Ammon's horn (tissue), 1 donor: ENCODE measurements at regions not wholly inside any gene's neighbourhood (a gene's known extent, or its start where the extent isn't known, plus 50 kb on each side); places are given as distances from the start of the nearest gene placed in this dataset.
"Not testable (repeated sequence)": the region's sequence is repeated elsewhere in the genome, so short reads cannot be mapped to it uniquely, and the experiment has no call there.

Experiments
- DNase-seq: peaks from one replicate; pipeline ENCODE4 v3.0.0-alpha.2; 2016; ENCODE audit warnings: low spot score

DNA sequence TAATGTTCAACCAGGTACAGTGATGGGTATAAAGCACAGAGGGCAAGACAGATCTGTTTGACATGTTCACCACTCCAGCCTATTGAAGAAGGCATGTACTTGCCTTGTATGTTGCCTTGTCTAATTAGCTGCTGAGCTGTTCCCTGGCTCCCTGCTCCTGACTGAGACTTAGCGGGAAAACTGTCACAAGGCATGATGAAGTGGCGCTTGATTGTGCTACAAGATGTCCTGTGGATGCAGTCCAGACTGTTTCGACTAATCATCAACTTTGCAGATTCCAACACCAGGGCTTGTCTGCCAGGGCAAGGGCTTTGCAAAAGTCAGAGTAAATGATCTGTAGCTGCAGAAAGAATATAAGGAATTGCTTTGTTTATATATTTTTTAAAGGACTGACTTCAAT lies 136.2 kb upstream of the NRBF2 start:
- DNase-seq = no peak

DNA sequence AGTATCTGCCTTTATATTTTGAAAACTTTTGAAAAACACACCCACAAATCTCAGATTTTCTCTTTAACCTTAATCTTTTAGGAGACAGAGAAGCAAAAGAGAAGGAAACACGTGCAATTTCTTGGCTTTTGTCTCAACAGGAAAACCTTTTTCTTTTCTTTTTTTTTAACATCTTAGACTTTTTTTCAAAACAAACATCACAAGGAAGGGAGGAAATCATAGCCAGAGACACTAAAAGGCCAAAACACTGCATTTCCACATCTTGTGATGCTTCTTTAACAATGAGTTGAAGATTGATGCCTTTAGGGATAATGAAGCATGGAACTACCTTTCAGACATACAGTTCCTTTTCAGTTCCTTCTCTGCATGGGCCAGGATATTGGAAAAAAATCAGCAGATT lies 136.6 kb upstream of the NRBF2 start:
- DNase-seq = no peak

DNA sequence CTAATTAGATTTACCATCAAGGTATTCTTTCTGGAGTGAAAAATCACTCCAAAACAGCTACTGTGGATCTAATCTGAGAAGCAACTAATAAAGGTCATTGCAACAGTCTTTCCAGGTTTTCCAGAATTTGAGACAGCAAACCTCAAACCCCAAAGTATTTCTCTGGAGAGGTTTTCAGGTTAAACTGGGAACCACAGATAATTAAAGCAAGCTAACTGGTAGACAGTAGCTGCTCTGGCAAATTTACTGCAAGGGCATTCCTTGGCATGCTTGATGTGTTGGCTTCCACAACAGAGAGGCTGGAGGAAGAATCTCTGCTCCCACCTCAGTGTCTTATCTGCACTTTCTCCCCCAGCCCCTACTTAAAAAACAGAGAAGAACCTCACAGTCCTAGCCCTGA lies 140.0 kb upstream of the NRBF2 start:
- DNase-seq = no peak

DNA sequence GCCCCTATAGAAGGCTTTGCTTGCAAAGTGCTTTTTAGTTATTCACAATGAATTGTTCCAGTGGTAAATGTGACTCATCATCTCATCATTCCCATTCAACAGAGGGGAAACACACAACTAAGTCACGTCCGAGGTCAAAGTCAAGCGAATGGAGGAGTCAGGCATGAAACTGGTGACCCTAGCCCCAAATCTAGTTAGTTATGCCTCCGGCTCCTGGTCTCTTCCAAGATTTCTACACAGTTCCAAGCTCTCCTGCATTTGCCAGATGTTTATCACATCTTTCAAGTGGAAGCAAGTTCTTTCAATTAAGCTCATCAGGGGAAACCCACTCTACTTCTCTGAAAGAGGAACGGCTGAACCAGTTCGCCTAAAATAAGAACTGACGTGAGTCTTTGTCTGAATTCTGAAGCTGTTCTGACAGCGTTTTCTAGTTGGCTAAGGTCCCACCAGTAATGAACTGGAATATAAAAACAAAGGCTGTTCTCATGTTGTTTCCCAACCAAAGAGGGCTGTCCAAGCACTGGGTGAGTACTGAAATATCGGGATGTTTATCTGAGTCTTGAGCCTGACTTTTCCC lies 140.9 kb upstream of the NRBF2 start:
- peak; percentile 48 for DNase-seq

DNA sequence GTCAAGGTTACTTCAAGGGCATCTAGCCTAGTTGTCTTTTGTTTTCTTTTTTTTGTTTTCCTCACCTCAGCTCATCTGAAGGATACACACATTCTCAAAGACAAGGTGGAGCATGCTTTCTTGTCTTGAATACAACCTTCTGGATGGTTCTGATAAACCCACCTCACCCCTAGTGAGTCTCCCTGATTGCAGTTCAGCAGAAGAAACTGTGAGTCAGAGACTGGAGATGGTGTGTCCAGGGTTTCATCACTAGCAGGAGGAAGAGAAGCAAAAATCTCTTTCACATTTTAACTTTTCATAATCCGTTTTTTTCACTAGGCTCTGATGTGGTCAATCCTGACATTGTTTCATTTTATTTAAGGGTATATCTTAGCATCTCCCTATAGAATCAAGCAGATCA lies 143.0 kb upstream of the NRBF2 start:
- DNase-seq = no peak

DNA sequence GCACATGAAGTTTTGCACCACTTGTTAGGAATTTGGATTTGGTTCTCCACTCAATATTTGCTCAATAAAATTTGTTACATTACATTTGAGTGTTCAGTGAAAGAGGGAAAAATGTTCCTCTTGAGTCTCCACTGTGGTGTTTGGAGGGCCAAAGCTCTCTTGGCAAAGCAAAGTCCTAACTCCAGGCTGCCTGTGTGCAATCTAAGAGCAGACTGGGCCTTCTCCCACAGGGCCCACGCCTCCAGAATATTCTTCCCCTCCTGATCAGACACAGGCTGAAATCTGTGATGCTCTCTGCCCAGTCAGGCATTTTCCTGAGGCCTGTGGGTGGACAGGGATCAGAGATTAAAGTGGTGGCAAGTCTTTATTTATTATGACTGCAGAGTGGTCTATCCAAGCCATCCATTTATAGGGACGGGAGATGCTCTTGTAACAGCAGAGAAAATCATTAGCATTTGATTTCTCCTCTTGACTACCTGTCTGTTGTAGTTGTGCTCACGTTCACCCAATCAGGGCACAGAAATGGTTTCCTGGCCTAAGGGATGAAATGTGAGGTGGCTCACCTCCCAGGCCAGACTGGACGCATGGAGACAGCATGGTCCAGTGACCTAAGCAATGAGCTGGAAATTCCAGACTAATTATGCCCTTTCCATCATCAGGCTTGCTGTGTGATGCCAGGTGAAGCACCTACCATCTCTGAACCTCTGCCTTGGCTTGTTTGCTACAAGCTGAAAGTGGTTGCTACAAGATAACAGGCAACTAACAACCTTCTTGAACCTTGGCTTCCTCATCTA lies 147.1 kb upstream of the NRBF2 start:
- no peak for DNase-seq

DNA sequence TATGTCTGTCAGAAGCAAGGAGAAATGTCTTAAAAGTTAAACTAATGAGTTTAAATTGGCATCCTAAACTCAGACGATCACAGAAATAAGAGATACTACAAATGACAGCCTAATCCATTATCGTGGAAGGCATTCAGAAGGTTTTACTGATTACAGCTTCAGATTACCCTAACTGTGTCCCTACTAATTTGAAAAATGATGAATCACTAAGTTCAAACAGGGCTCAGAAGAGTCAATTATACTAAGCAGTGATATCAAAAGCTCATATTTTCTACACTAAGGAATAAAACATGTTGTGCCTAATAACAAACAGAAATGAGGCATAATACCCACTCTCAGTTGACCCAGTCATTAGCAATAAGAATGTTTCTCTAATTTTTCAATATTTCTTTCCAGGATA lies 152.0 kb upstream of the NRBF2 start:
- DNase-seq = no peak

DNA sequence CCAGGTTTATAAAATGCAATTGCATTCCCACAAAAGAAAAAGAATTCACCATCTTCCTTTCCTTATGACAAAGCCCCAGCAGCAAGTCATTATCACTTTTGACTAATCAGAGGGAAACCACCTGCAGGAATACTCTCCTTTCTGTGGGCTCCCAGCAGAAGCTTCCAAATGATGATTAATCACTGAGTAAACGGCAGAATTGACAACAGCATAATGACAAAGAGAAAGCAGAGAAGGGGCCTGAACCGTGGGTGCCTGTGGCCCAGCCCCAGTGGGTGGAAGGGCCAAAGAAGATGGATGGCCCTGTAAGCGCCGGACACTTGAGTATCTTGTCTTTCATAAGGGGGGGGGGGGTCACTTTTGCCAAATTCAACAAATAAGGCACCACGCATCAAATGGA lies 152.4 kb upstream of the NRBF2 start:
- no peak for DNase-seq

DNA sequence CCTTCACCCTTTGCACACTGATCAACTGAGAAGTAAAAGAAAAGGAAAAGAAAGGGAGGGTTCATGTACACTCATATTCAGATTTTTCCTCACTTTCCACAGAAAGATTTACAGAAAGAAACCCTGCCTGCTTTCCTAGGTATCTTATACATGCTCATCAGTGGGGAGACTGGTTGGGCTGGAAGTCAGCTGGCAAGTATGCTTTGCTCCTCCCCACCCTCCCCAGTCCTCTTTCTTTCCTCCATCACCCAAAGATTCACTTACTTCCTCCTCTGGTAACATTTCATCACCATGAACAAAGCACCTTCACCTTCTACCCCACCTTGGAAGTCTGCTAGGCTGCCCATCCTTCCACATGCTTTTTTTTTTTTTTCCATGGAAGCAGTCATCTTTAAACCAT lies 153.2 kb upstream of the NRBF2 start:
- no peak for DNase-seq

DNA sequence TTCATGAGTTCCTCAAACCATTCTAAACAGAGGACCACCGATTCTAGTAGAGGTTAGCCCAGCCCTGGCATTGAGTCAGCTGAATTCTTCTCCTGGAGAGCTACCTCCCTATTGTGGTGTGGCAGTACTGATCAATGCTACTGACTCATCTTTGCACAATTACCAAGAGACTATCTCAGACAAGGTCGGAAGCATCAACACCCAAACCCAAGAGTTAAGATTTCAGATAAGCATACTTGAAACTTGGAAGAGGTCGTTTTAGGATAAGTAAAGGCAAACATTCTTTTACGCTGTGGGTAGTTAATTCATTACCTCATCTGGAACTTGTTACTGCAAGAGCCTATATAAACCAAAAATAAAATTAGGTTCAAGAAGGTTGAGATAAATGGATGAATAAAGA lies 154.6 kb upstream of the NRBF2 start:
- DNase-seq = no peak

DNA sequence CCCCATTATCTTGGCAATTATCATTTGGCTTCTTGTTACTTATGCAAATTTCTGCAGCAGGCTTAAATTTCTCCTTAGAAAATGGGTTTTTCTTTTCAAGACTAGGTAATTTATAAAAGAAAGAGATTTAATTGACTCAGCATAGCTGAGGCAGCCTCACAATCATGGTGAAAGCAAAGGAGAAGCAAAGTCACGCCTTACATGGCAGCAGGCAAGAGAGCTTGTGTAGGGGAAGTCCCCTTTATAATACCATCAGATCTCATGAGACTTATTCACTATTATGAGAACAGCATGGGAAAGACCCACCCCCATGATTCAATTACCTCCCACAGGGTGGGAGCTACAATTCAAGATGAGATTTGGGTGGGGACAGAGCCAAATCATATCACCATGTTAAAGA lies 158.3 kb upstream of the NRBF2 start:
- not testable (repeated sequence) for DNase-seq

DNA sequence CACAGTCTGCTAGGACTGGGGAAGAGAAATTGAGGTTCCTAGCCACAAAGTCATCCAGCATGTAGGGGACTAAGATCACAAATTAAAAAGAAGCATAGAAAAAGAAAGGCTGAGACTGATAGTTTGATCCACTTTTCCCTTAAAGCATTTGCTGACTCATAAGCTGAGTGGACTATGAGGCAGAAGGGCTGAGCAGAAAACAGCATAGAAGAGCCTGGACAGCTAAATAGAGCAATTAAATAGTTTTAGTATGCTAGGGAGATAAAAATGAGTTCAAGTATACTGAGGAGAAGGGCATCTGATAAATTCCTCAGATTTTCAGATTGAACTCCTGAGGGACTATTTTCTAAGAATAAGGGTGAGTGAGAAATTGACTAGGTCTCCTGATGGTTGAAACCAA lies 155.9 kb upstream of the EGR2 start:
- no peak for DNase-seq

DNA sequence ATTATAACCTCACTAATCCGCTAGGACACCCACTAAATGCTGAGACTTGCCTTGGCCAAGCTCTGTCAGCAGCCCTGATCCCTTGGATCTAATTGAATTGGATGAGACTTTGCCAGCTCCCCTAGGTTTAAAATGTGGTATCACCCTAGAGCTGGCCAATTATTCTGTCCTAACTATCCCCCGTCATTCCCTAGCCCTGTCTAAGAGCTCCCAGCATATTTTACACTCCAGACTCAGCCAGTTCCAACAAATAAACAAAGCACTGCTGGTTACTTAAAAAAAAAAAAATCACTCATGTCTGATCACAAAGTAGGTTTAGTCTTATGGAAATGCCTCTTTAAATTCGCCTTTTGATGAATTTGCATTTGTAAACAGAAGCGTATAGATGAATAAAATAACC lies 147.9 kb upstream of the EGR2 start:
- DNase-seq = no peak

DNA sequence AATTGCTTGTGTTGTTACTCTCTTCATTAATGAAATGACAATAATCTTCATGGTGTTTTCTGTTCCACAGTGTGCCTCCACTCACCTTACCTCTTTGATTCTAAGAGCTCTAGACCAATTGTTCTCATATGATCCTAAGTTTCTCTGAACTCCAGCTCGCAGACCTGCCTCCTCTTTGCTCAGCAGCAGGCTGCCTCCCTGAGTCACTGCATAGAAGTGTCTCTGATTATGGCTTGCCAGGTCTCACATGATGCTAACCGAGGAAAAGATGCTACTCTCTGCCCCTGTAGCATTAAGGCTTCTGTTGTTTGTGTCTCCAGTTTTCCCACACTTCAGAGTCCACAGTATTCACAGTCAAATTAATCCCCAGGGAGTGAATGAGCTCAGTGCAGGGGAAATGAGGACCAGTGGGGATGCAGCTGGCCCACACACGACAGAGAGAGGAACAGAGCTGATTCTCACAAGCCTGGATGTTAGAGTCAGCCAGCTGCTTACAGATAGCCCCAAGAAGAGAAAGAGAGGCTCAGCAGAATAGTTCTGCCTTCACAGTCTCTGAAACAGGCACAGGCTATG lies 145.9 kb upstream of the EGR2 start:
- peak; percentile 16 for DNase-seq

DNA sequence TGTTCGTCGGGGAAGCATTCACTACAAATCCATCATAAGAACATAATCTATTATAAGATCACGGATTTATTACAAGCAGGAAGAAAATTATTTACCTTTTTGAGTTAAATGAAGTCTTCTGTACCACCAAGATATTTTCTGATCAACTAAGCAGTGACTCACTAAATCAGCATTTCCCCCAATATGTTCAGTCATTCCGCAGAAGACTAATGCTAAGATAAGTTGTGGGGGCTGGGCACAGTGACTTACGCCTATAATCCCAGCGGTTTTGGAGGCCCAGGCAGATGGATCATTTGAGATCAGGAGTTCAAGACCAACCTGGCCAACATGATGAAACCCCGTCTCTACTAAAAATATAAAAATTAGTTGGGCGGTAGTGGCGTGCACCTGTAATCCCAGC lies 144.2 kb upstream of the EGR2 start:
- no peak for DNase-seq

DNA sequence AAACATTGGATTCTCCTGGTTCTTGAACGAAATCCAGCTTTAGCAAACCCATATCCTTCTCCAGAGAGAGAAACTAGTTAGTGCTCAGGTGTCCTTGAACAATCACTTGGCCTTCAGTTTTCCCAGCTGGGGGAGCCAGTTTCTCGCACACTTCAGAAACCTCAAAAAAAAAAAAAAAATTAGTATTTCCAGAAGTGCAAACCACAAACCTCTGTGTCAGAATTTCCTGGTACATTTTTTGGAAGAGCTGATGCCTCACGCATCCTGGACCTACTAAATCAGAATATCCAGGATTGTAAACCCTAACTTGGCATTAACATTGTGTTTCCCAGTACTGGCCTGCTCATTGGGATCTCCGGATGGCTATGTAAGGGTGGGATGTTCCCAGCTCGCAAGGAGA lies 143.4 kb upstream of the EGR2 start:
- no peak for DNase-seq

DNA sequence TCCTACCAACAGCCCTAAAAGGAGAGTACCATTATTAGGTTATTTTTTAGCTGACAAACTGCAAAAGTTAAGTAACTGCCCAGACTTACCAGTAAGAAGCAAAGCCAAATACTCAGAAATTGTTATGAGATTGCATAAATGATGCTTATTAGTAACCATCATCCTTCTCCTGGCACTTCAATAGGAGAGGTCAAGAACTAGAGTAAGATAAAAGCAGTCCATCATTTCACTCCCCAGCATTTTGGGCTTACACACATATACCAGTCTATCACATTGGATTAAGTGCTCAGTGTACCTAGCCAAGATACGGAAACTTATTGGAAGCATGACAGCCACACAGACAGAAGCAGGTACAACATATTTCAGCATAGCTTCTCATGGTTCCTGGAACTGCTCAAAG lies 142.8 kb upstream of the EGR2 start:
- DNase-seq = no peak

DNA sequence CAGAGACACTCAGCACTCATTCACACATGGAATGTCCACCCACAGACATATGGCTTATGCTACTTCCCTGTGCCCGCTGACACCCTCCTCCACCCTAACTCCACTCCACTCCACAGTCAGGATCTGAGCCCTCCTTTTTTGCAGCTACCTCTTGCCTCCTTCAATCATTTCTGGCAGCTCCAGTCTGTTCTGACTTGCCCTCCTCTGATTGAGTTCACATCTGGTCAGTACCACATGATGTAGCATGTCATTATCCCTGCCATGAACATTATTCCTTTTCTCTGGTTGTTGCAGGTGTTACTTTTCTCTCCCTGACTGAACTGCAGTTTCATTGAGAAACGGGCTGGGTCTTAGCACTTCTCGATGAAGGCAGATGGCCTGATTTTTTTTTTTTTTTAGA lies 130.1 kb upstream of the EGR2 start:
- no peak for DNase-seq

DNA sequence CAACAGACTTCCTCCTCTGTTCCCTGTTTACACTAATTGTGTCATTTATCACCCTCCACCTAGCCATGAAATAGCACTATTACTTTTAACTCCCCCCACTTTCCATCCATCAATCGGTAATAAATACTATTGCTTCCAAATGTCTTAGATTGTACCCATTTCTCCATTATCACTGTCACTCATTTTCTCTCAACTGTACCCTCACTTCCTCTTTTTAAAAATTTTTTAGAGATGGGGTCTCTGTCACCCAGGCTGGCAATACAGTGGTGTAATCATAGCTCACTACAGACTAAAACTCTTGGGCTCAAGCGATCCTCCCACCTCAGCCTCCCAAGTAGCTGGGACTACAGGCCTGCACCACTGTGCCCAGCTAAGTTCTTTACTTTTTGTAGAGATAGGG lies 123.5 kb upstream of the EGR2 start:
- no peak for DNase-seq

DNA sequence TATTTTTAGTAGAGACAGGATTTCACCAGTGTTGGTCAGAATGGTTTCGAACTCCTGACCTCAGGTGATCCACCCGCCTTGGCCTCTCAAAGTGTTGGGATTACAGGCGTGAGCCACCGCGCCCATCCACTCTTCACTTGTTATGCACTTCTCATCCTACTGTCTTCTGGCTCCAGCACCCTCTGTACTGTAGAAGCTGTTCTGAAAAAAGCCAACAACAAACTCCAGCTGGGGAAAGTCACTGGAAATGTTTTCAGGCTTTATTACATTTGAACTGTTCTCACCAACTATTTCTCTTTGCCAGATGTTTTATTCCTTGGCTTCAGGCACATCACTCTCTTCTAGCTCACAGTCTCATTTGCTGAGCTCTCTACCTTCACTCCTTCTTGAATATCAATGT lies 122.5 kb upstream of the EGR2 start:
- no peak for DNase-seq

DNA sequence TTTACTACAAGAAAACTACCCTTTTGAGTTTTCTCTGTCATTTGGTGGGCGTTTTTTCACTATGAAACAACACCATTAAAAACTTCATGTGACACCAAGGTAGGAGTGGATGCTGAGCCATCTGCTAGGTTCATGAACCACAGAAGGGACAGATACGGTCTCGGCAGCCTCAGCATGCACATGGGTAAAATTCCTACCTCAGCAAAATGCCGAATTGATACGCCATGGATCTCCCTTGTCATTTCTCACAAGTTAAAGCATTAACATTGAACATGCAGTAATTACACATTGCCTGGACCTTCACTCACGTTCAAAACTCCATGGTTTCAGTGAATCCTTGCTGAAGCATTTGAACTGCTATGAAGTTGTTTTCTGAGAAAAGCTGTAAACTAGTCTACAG lies 121.5 kb upstream of the EGR2 start:
- DNase-seq = no peak

DNA sequence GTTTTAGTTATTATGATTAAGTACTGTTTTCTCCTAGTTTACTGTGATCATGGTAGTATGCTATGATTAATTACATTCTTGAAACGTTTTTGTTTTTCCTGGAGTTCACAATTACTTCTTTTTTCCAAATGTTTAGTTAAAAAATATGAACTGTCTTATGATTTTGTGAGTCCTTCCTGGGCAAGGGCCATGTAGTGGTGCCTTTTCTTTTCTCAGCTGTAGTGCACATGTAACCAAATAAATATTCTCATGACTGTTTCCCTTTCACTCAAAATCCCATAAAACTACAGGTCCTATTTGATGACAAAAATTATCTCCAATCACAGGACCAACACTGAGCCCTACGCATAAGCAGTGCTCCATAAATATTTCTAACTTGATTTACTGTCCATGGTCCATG lies 118.9 kb upstream of the EGR2 start:
- no peak for DNase-seq

DNA sequence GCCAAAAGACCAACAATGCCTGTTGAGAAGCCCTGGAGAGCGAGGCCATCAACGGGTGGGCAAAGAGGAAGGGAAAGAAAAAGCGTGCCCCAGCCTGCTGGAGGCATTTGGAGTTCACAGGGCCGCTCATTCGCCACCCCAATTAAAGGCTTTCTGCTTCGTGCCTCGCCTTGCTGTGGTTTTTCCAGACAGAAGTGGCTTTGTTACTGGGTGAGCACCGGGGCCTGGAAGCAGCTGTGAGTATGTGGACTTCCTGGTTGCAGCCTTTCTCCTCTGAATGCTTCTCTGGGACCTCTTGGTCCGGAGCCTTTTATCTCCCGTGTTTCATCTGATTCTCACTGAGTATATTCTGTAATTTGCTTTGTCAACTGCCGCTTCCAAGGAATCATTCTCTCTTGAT lies 118.1 kb upstream of the EGR2 start:
- DNase-seq = peak; percentile 28

DNA sequence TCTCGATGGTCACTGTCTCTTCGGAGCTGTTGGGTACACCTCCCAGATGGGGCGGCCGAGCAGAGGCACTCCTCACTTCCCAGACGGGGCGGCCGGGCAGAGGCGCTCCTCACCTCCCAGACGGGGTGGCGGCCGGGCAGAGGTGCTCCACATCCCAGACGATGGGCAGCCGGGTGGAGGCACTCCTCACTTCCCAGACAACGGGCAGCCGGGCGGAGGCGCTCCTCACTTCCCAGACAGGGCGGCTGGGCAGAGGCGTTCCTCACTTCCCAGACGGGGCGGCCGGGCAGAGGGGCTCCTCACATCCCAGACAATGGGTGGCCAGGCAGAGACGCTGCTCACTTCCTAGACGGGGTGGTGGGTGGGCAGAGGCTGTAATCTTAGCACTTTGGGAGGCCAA lies 112.6 kb upstream of the EGR2 start:
- DNase-seq = not testable (repeated sequence)
